ENCODE measurements at regions not wholly inside any gene's neighbourhood (a gene's known extent, or its start where the extent isn't known, plus 50 kb on each side); places are given as distances from the start of the nearest gene placed in this dataset.

- no peak for TF ChIP-seq CTCF (IDR thresholded peaks at IDR 0.05; ENCODE audit: poor library complexity)
- no peak for TF ChIP-seq EZH2phosphoT487 (IDR thresholded peaks at IDR 0.05; ENCODE audit: low read depth, severe bottlenecking, unreplicated experiment)
Observed at GRCh38 chr3:102238362-102238761, 196.5 kb upstream of the ZPLD1 start.
